T follicular helper cell (primary cell): ENCODE measurements at regions not wholly inside any gene's neighbourhood (a gene's known extent, or its start where the extent isn't known, plus 50 kb on each side); places are given as distances from the start of the nearest gene placed in this dataset.

Experiments
- DNase-seq: peaks from one replicate; pipeline ENCODE4 v3.0.0-alpha.2; 2020; ENCODE audit warnings: low read depth

- DNase-seq = no peak
Measured at GRCh38 chr4:14631806-14632440, 370.4 kb upstream of the CPEB2 start.

GRCh38 chr4:14636563-14636962 lies 365.7 kb upstream of the CPEB2 start:
- no peak for DNase-seq

- no peak for DNase-seq
Measured at GRCh38 chr4:14640476-14640875, 361.8 kb upstream of the CPEB2 start.

- no peak for DNase-seq
Measured at GRCh38 chr4:14641871-14642270, 360.4 kb upstream of the CPEB2 start.

- DNase-seq = no peak
Measured at GRCh38 chr4:14644580-14645282, 357.6 kb upstream of the CPEB2 start.

- DNase-seq = no peak
Measured at GRCh38 chr4:14646831-14647230, 355.4 kb upstream of the CPEB2 start.

- DNase-seq = no peak
Measured at GRCh38 chr4:14650127-14650526, 352.2 kb upstream of the CPEB2 start.

- no peak for DNase-seq
Measured at GRCh38 chr4:14652522-14652921, 349.8 kb upstream of the CPEB2 start.

- DNase-seq = no peak
Measured at GRCh38 chr4:14653338-14653737, 348.9 kb upstream of the CPEB2 start.

GRCh38 chr4:14659286-14659685 lies 343.0 kb upstream of the CPEB2 start:
- no peak for DNase-seq

GRCh38 chr4:14667624-14668151 lies 334.6 kb upstream of the CPEB2 start:
- DNase-seq = no peak

- DNase-seq = no peak
Measured at GRCh38 chr4:14668296-14668695, 334.0 kb upstream of the CPEB2 start.

- DNase-seq = no peak
Measured at GRCh38 chr4:14669371-14669770, 332.9 kb upstream of the CPEB2 start.

GRCh38 chr4:14671146-14671545 lies 331.1 kb upstream of the CPEB2 start:
- DNase-seq = no peak

GRCh38 chr4:14675279-14675985 lies 326.8 kb upstream of the CPEB2 start:
- DNase-seq = no peak

GRCh38 chr4:14679906-14680305 lies 322.4 kb upstream of the CPEB2 start:
- no peak for DNase-seq

GRCh38 chr4:14681330-14681729 lies 321.0 kb upstream of the CPEB2 start:
- no peak for DNase-seq

- no peak for DNase-seq
Measured at GRCh38 chr4:14693728-14694127, 308.6 kb upstream of the CPEB2 start.

- DNase-seq = no peak
Measured at GRCh38 chr4:14695095-14695845, 307.0 kb upstream of the CPEB2 start.

- DNase-seq = no peak
Measured at GRCh38 chr4:14700083-14700482, 302.2 kb upstream of the CPEB2 start.

- DNase-seq = no peak
Measured at GRCh38 chr4:14700544-14700943, 301.7 kb upstream of the CPEB2 start.

GRCh38 chr4:14701389-14701788 lies 300.9 kb upstream of the CPEB2 start:
- no peak for DNase-seq
